Fibroblast of villous mesenchyme (primary cell): ENCODE measurements at regions not wholly inside any gene's neighbourhood (a gene's known extent, or its start where the extent isn't known, plus 50 kb on each side); places are given as distances from the start of the nearest gene placed in this dataset.

Experiments used
- DNase-seq: peaks from one replicate; pipeline ENCODE4 v3.0.0-alpha.2; 2010; ENCODE audit warnings: low read depth
- H3K4me3 ChIP-seq: 2 replicates; pipeline ENCODE4 v1.5.1; 2011; ENCODE audit warnings: low read depth, mild to moderate bottlenecking, low read length
- TF ChIP-seq, protein P1 (sequence below): IDR thresholded peaks from 2 replicates; pipeline ENCODE4 v1.5.1; 2012; ENCODE audit warnings: low read depth, mild to moderate bottlenecking, low read length; ENCODE audit not compliant: insufficient read depth

DNA sequence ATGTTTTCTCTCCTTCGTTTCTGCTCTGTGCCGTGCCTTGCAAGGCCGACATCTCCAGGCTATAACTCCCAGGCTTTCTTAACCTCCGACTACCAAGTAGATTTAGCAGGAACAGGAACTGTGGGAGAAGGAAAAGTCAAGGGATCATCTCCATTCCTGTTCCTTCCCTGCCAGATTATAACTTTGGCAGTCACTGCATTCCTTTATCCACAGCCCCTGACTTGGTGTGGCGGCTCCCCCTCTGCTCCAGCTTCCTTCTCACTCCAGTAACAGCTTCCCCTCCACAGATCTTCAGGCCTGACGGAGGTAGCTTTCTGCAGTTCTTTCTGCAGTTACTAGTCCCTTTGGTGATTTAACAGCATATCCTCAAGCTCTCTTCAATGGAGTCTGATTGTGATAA lies 234.6 kb upstream of the MON1B start:
- DNase-seq, result no peak

GRCh38 chr16:76956841-76957240 lies 234.1 kb upstream of the MON1B start:
- TF ChIP-seq, protein P1, sequence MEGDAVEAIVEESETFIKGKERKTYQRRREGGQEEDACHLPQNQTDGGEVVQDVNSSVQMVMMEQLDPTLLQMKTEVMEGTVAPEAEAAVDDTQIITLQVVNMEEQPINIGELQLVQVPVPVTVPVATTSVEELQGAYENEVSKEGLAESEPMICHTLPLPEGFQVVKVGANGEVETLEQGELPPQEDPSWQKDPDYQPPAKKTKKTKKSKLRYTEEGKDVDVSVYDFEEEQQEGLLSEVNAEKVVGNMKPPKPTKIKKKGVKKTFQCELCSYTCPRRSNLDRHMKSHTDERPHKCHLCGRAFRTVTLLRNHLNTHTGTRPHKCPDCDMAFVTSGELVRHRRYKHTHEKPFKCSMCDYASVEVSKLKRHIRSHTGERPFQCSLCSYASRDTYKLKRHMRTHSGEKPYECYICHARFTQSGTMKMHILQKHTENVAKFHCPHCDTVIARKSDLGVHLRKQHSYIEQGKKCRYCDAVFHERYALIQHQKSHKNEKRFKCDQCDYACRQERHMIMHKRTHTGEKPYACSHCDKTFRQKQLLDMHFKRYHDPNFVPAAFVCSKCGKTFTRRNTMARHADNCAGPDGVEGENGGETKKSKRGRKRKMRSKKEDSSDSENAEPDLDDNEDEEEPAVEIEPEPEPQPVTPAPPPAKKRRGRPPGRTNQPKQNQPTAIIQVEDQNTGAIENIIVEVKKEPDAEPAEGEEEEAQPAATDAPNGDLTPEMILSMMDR, result no peak
- no peak overlapping the region for H3K4me3 ChIP-seq
- DNase-seq, result peak; percentile 9

More for the DNA sequence above, 234.6 kb upstream of the MON1B start:
- TF ChIP-seq, protein P1, result no peak
- no peak overlapping the region for H3K4me3 ChIP-seq

GRCh38 chr16:76959166-76959565 lies 231.8 kb upstream of the MON1B start:
- no peak overlapping the region for H3K4me3 ChIP-seq
- TF ChIP-seq, protein P1, result no peak
- DNase-seq, result no peak

DNA sequence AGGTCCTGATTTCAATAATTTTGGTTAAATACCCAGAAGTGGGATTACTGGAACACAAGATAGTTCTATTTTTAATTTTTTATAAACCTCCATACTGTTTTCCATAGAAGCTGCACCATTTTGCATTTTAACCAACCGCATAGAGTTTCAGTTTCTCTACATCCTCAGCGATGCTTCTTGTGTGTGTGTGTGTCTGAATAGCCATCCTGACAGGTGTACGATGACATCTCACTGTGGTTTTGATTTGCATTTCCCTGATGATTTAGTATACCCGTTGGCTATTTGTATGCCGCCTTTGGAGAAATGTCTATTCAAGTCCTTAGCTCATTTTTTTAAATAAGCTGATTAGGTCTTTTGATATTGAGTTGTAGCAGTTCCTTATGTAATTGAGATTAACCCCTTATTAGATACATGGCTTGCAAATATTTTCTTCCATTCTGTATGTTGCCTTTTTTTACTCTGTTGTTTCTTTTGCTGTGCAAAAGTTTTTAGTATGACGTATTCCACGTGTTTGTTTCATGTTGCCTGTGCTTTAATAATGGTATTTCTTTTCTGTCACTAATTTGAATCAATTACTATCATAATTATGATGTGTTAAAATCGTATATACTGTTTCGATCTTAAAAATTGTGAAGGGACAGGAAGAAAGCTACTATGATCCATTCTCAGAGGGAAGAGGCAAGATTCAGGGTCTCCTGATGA lies 227.2 kb upstream of the MON1B start:
- H3K4me3 ChIP-seq, result no peak overlapping the region
- TF ChIP-seq, protein P1, result no peak
- no peak for DNase-seq

GRCh38 chr16:76964464-76965154 lies 226.4 kb upstream of the MON1B start:
- H3K4me3 ChIP-seq, result no peak overlapping the region
- DNase-seq, result no peak
- TF ChIP-seq, protein P1, result no peak

- H3K4me3 ChIP-seq, result no peak overlapping the region
- no peak for DNase-seq
- TF ChIP-seq, protein P1, result no peak
These were observed 220.8 kb upstream of the MON1B start for GRCh38 chr16:76970087-76970744.
